ACC112 (cell line): ENCODE measurements at regions not wholly inside any gene's neighbourhood (a gene's known extent, or its start where the extent isn't known, plus 50 kb on each side); places are given as distances from the start of the nearest gene placed in this dataset.
"Not testable (repeated sequence)": the region's sequence is repeated elsewhere in the genome, so short reads cannot be mapped to it uniquely, and the experiment has no call there.

Experiments used
- H2AFZ ChIP-seq: fragments of 200-600 bp; sonication (generic); one replicate; pipeline ENCODE4 v1.6.0; 2017; ENCODE audit warnings: antibody characterized with exemption, low read length; ENCODE audit not compliant: unreplicated experiment
- H3K27ac ChIP-seq: fragments of 200-600 bp; sonication (generic); 2 replicates; pipeline ENCODE4 v1.5.1; 2014; ENCODE audit warnings: low read depth, mild to moderate bottlenecking, antibody characterized with exemption, low read length, moderate library complexity
- H3K27me3 ChIP-seq: fragments of 200-600 bp; sonication (generic); 2 replicates; pipeline ENCODE4 v1.6.1; 2014; ENCODE audit warnings: mild to moderate bottlenecking, antibody characterized with exemption, low read length, moderate library complexity, mixed read lengths; ENCODE audit not compliant: insufficient read depth
- H3K36me3 ChIP-seq: fragments of 200-600 bp; sonication (generic); 2 replicates; pipeline ENCODE4 v1.6.1; 2016; ENCODE audit warnings: mild to moderate bottlenecking, antibody characterized with exemption, low read length, moderate library complexity, mixed read lengths; ENCODE audit not compliant: insufficient read depth
- H3K4me1 ChIP-seq: fragments of 200-600 bp; sonication (generic); one replicate; pipeline ENCODE4 v1.6.1; 2016; ENCODE audit warnings: low read length, mixed read lengths; ENCODE audit not compliant: insufficient read depth, unreplicated experiment, control insufficient read depth
- H3K4me3 ChIP-seq: fragments of 200-600 bp; sonication (generic); 2 replicates; pipeline ENCODE4 v1.5.1; 2014; ENCODE audit warnings: mild to moderate bottlenecking, low read depth, low read length
- H3K79me2 ChIP-seq: fragments of 200-600 bp; sonication (generic); one replicate; pipeline ENCODE4 v1.6.0; 2016; ENCODE audit warnings: low read length; ENCODE audit not compliant: control insufficient read depth, unreplicated experiment, insufficient read depth

- Histone ChIP-seq H3K4me3 (no peak overlapping the region), H3K27me3 (no peaks in the 10 kb centered on the region), H3K79me2 (no peaks in the 10 kb centered on the region), H3K27ac (no peak overlapping the region), H2AFZ (no peak overlapping the region), H3K36me3 (no peaks in the 10 kb centered on the region), H3K4me1 (no peaks in the 10 kb centered on the region)
These were observed 920.2 kb upstream of the SOX9 start for GRCh38 chr17:71200597-71200996.

- H3K27me3 ChIP-seq = no peaks in the 10 kb centered on the region
- no peaks in the 10 kb centered on the region for H3K79me2 ChIP-seq
- no peaks in the 10 kb centered on the region for H3K36me3 ChIP-seq
- no peaks in the 10 kb centered on the region for H3K4me1 ChIP-seq
- H3K27ac ChIP-seq = no peak overlapping the region
- H3K4me3 ChIP-seq = no peak overlapping the region
- no peak overlapping the region for H2AFZ ChIP-seq
These were observed 919.2 kb upstream of the SOX9 start for GRCh38 chr17:71201639-71202038.

GRCh38 chr17:71202449-71202848 is 918.4 kb upstream of the SOX9 start:
- Histone ChIP-seq H3K79me2 (no peaks in the 10 kb centered on the region), H3K27me3 (no peaks in the 10 kb centered on the region), H3K36me3 (no peaks in the 10 kb centered on the region), H3K4me1 (no peaks in the 10 kb centered on the region), H3K4me3 (no peak overlapping the region), H2AFZ (no peak overlapping the region), H3K27ac (no peak overlapping the region)

GRCh38 chr17:71203953-71204352 is 916.9 kb upstream of the SOX9 start:
- no peaks in the 10 kb centered on the region for H3K36me3 ChIP-seq
- no peak overlapping the region for H2AFZ ChIP-seq
- no peak overlapping the region for H3K4me3 ChIP-seq
- no peaks in the 10 kb centered on the region for H3K79me2 ChIP-seq
- no peaks in the 10 kb centered on the region for H3K27me3 ChIP-seq
- peaks cover 8% of the 10 kb centered on the region for H3K4me1 ChIP-seq
- H3K27ac ChIP-seq = no peak overlapping the region

- not testable (repeated sequence) for H3K27ac ChIP-seq, H3K79me2 ChIP-seq, H3K4me3 ChIP-seq
These were observed 914.9 kb upstream of the SOX9 start for GRCh38 chr17:71205951-71206350.

GRCh38 chr17:71208111-71208704 is 912.6 kb upstream of the SOX9 start:
- no peak overlapping the region for H3K4me3 ChIP-seq
- H3K27me3 ChIP-seq = no peaks in the 10 kb centered on the region
- no peaks in the 10 kb centered on the region for H3K36me3 ChIP-seq
- peaks cover 8% of the 10 kb centered on the region for H3K4me1 ChIP-seq
- peak overlapping the region; percentile 91 for H3K27ac ChIP-seq
- no peaks in the 10 kb centered on the region for H3K79me2 ChIP-seq
- H2AFZ ChIP-seq = no peak overlapping the region

More at GRCh38 chr17:71205951-71206350, 914.9 kb upstream of the SOX9 start:
- not testable (repeated sequence) for H3K4me1 ChIP-seq, H2AFZ ChIP-seq, H3K36me3 ChIP-seq, H3K27me3 ChIP-seq

- Histone ChIP-seq H3K4me1 (no peaks in the 10 kb centered on the region), H2AFZ (no peak overlapping the region), H3K27me3 (no peaks in the 10 kb centered on the region), H3K36me3 (no peaks in the 10 kb centered on the region), H3K79me2 (no peaks in the 10 kb centered on the region), H3K4me3 (no peak overlapping the region), H3K27ac (no peak overlapping the region)
These were observed 906.9 kb upstream of the SOX9 start for GRCh38 chr17:71213936-71214335.

GRCh38 chr17:71217769-71218168 is 903.1 kb upstream of the SOX9 start:
- Histone ChIP-seq H3K79me2 (no peaks in the 10 kb centered on the region), H3K27ac (no peak overlapping the region), H2AFZ (no peak overlapping the region), H3K4me1 (no peaks in the 10 kb centered on the region), H3K27me3 (no peaks in the 10 kb centered on the region), H3K4me3 (no peak overlapping the region), H3K36me3 (no peaks in the 10 kb centered on the region)

GRCh38 chr17:71224824-71225575 is 895.8 kb upstream of the SOX9 start:
- Histone ChIP-seq H3K27me3 (no peaks in the 10 kb centered on the region), H3K79me2 (no peaks in the 10 kb centered on the region), H3K36me3 (no peaks in the 10 kb centered on the region), H3K27ac (no peak overlapping the region), H3K4me1 (no peaks in the 10 kb centered on the region), H3K4me3 (no peak overlapping the region), H2AFZ (no peak overlapping the region)

GRCh38 chr17:71227841-71228240 is 893.0 kb upstream of the SOX9 start:
- H3K36me3 ChIP-seq = no peaks in the 10 kb centered on the region
- no peaks in the 10 kb centered on the region for H3K27me3 ChIP-seq
- H3K4me3 ChIP-seq = no peak overlapping the region
- peak overlapping the region; percentile 30 for H2AFZ ChIP-seq
- no peaks in the 10 kb centered on the region for H3K4me1 ChIP-seq
- H3K79me2 ChIP-seq = no peaks in the 10 kb centered on the region
- no peak overlapping the region for H3K27ac ChIP-seq

GRCh38 chr17:71229070-71229469 is 891.8 kb upstream of the SOX9 start:
- H3K27ac ChIP-seq = no peak overlapping the region
- no peaks in the 10 kb centered on the region for H3K79me2 ChIP-seq
- no peak overlapping the region for H2AFZ ChIP-seq
- H3K4me3 ChIP-seq = no peak overlapping the region
- no peaks in the 10 kb centered on the region for H3K36me3 ChIP-seq
- H3K4me1 ChIP-seq = no peaks in the 10 kb centered on the region
- H3K27me3 ChIP-seq = no peaks in the 10 kb centered on the region
